MG63 (cell line): ENCODE measurements at regions not wholly inside any gene's neighbourhood (a gene's known extent, or its start where the extent isn't known, plus 50 kb on each side); places are given as distances from the start of the nearest gene placed in this dataset.

Source experiments
- DNase-seq: peaks from one replicate; pipeline ENCODE4 v3.0.0-alpha.2; 2020
- H3K27me3 ChIP-seq: fragments of 250-450 bp; sonication (Bioruptor Pico); 2 replicates; pipeline ENCODE4 v1.5.1; 2020; ENCODE audit warnings: mild to moderate bottlenecking, moderate library complexity
- H3K36me3 ChIP-seq: fragments of 250-450 bp; sonication (Bioruptor Pico); 2 replicates; pipeline ENCODE4 v1.5.1; 2020; ENCODE audit warnings: mild to moderate bottlenecking, moderate library complexity
- H3K4me3 ChIP-seq: fragments of 250-450 bp; sonication (Bioruptor Pico); 2 replicates; pipeline ENCODE4 v1.5.1; 2020; ENCODE audit warnings: mild to moderate bottlenecking, moderate library complexity
- H3K9me3 ChIP-seq: fragments of 250-450 bp; sonication (Bioruptor Pico); 2 replicates; pipeline ENCODE4 v1.5.1; 2020; ENCODE audit warnings: mild to moderate bottlenecking, moderate library complexity

- no peak for DNase-seq
- H3K27me3 ChIP-seq, result no peaks in the 10 kb centered on the region; the same call in 1 of the 2 replicates
- no peaks in the 10 kb centered on the region for H3K9me3 ChIP-seq
- no peaks in the 10 kb centered on the region for H3K36me3 ChIP-seq
- H3K4me3 ChIP-seq, result no peak overlapping the region
Measured at GRCh38 chr18:47632970-47633635, 297.4 kb downstream of the SMAD2 start.

GRCh38 chr18:47628893-47629292, 301.6 kb downstream of the SMAD2 start:
- H3K36me3 ChIP-seq, result no peaks in the 10 kb centered on the region
- no peaks in the 10 kb centered on the region for H3K9me3 ChIP-seq
- no peak for DNase-seq
- H3K27me3 ChIP-seq, result peaks cover 5% of the 10 kb centered on the region
- no peak overlapping the region for H3K4me3 ChIP-seq

- no peak for DNase-seq
- H3K36me3 ChIP-seq, result no peaks in the 10 kb centered on the region
- peaks cover 5% of the 10 kb centered on the region for H3K27me3 ChIP-seq
- H3K4me3 ChIP-seq, result no peak overlapping the region
- H3K9me3 ChIP-seq, result no peaks in the 10 kb centered on the region
Measured at GRCh38 chr18:47628240-47628781, 302.1 kb downstream of the SMAD2 start.

- H3K27me3 ChIP-seq, result peaks cover 8% of the 10 kb centered on the region
- DNase-seq, result no peak
- no peak overlapping the region for H3K4me3 ChIP-seq
- no peaks in the 10 kb centered on the region for H3K9me3 ChIP-seq
- H3K36me3 ChIP-seq, result no peaks in the 10 kb centered on the region
Measured at GRCh38 chr18:47627030-47627429, 303.4 kb downstream of the SMAD2 start.

- Histone ChIP-seq H3K4me3 (no peak overlapping the region), H3K9me3 (no peaks in the 10 kb centered on the region), H3K27me3 (peaks cover 6% of the 10 kb centered on the region; the same call in 1 of the 2 replicates), H3K36me3 (no peaks in the 10 kb centered on the region)
- no peak for DNase-seq
Measured at GRCh38 chr18:47619771-47620448, 310.5 kb downstream of the SMAD2 start.

GRCh38 chr18:47618758-47619157, 311.7 kb downstream of the SMAD2 start:
- H3K9me3 ChIP-seq, result no peaks in the 10 kb centered on the region
- H3K36me3 ChIP-seq, result no peaks in the 10 kb centered on the region
- DNase-seq, result no peak
- peaks cover 4% of the 10 kb centered on the region; the same call in 1 of the 2 replicates for H3K27me3 ChIP-seq
- H3K4me3 ChIP-seq, result no peak overlapping the region

GRCh38 chr18:47615043-47615442, 315.4 kb downstream of the SMAD2 start:
- no peak overlapping the region for H3K4me3 ChIP-seq
- no peaks in the 10 kb centered on the region; the same call in 1 of the 2 replicates for H3K9me3 ChIP-seq
- H3K36me3 ChIP-seq, result no peaks in the 10 kb centered on the region
- DNase-seq, result no peak
- no peaks in the 10 kb centered on the region for H3K27me3 ChIP-seq

- Histone ChIP-seq H3K4me3 (no peak overlapping the region), H3K9me3 (no peaks in the 10 kb centered on the region; the same call in 1 of the 2 replicates), H3K27me3 (no peaks in the 10 kb centered on the region), H3K36me3 (no peaks in the 10 kb centered on the region)
- DNase-seq, result no peak
Measured at GRCh38 chr18:47613929-47614328, 316.5 kb downstream of the SMAD2 start.

- H3K4me3 ChIP-seq, result no peak overlapping the region
- no peaks in the 10 kb centered on the region for H3K27me3 ChIP-seq
- no peaks in the 10 kb centered on the region for H3K36me3 ChIP-seq
- H3K9me3 ChIP-seq, result no peaks in the 10 kb centered on the region; the same call in 1 of the 2 replicates
- no peak for DNase-seq
Measured at GRCh38 chr18:47611649-47612048, 318.8 kb downstream of the SMAD2 start.

GRCh38 chr18:47606526-47606925, 323.9 kb downstream of the SMAD2 start:
- no peaks in the 10 kb centered on the region for H3K36me3 ChIP-seq
- H3K9me3 ChIP-seq, result no peaks in the 10 kb centered on the region; the same call in 1 of the 2 replicates
- no peaks in the 10 kb centered on the region for H3K27me3 ChIP-seq
- no peak for DNase-seq
- H3K4me3 ChIP-seq, result no peak overlapping the region

GRCh38 chr18:47605093-47605492, 325.4 kb downstream of the SMAD2 start:
- DNase-seq, result no peak
- Histone ChIP-seq H3K27me3 (no peaks in the 10 kb centered on the region), H3K36me3 (no peaks in the 10 kb centered on the region), H3K9me3 (no peaks in the 10 kb centered on the region), H3K4me3 (no peak overlapping the region)

- H3K36me3 ChIP-seq, result no peaks in the 10 kb centered on the region
- H3K9me3 ChIP-seq, result no peaks in the 10 kb centered on the region
- no peak overlapping the region for H3K4me3 ChIP-seq
- DNase-seq, result no peak
- 0 out of 2 replicates have a peak, but pooled peaks cover under 1% of the 10 kb centered on the region for H3K27me3 ChIP-seq
Measured at GRCh38 chr18:47604021-47604420, 326.4 kb downstream of the SMAD2 start.

GRCh38 chr18:47603158-47603557, 327.3 kb downstream of the SMAD2 start:
- Histone ChIP-seq H3K4me3 (no peak overlapping the region), H3K9me3 (no peaks in the 10 kb centered on the region), H3K36me3 (no peaks in the 10 kb centered on the region), H3K27me3 (0 out of 2 replicates have a peak, but pooled peaks cover 2% of the 10 kb centered on the region)
- no peak for DNase-seq

GRCh38 chr18:47602273-47602897, 328.1 kb downstream of the SMAD2 start:
- DNase-seq, result no peak
- H3K27me3 ChIP-seq, result 0 out of 2 replicates have a peak, but pooled peaks cover 2% of the 10 kb centered on the region
- H3K9me3 ChIP-seq, result no peaks in the 10 kb centered on the region
- H3K36me3 ChIP-seq, result no peaks in the 10 kb centered on the region
- no peak overlapping the region for H3K4me3 ChIP-seq

- H3K27me3 ChIP-seq, result 0 out of 2 replicates have a peak, but pooled peaks cover 2% of the 10 kb centered on the region
- DNase-seq, result no peak
Measured at GRCh38 chr18:47601581-47602272, 328.7 kb downstream of the SMAD2 start.

GRCh38 chr18:47595831-47596501, 334.5 kb downstream of the SMAD2 start:
- Histone ChIP-seq H3K27me3 (peaks cover 11% of the 10 kb centered on the region; the same call in 1 of the 2 replicates), H3K9me3 (no peaks in the 10 kb centered on the region), H3K4me3 (no peak overlapping the region), H3K36me3 (no peaks in the 10 kb centered on the region)
- no peak for DNase-seq

More at GRCh38 chr18:47601581-47602272, 328.7 kb downstream of the SMAD2 start:
- no peaks in the 10 kb centered on the region for H3K9me3 ChIP-seq
- H3K36me3 ChIP-seq, result no peaks in the 10 kb centered on the region
- no peak overlapping the region for H3K4me3 ChIP-seq
